Osteocyte (in vitro differentiated cells): ENCODE measurements at regions not wholly inside any gene's neighbourhood (a gene's known extent, or its start where the extent isn't known, plus 50 kb on each side); places are given as distances from the start of the nearest gene placed in this dataset.

Experiments used
- DNase-seq: peaks from one replicate; pipeline ENCODE4 v3.0.0; 2021; ENCODE audit warnings: mixed read lengths; ENCODE audit not compliant: unreplicated experiment; ENCODE audit errors: extremely low spot score
- H3K27ac Mint-ChIP-seq: one replicate; pipeline ENCODE4 v1.8.0; 2021; ENCODE audit warnings: mild to moderate bottlenecking, mixed read lengths; ENCODE audit not compliant: unreplicated experiment
- H3K27me3 Mint-ChIP-seq: one replicate; pipeline ENCODE4 v1.8.0; 2021; ENCODE audit warnings: mixed read lengths; ENCODE audit not compliant: unreplicated experiment
- H3K36me3 Mint-ChIP-seq: one replicate; pipeline ENCODE4 v1.8.0; 2021; ENCODE audit warnings: mixed read lengths; ENCODE audit not compliant: unreplicated experiment
- H3K4me1 Mint-ChIP-seq: one replicate; pipeline ENCODE4 v1.8.0; 2021; ENCODE audit warnings: mixed read lengths; ENCODE audit not compliant: unreplicated experiment
- H3K4me3 Mint-ChIP-seq: one replicate; pipeline ENCODE4 v1.8.0; 2021; ENCODE audit warnings: mild to moderate bottlenecking, moderate library complexity, mixed read lengths; ENCODE audit not compliant: unreplicated experiment
- H3K9me3 Mint-ChIP-seq: one replicate; pipeline ENCODE4 v1.8.0; 2021; ENCODE audit warnings: mixed read lengths; ENCODE audit not compliant: unreplicated experiment
- TF ChIP-seq, protein P1 (sequence below): fragments of 200-600 bp; sonication (generic); IDR thresholded peaks from 2 replicates; pipeline ENCODE4 v1.5.0; 2021; ENCODE audit warnings: antibody characterized with exemption, mild to moderate bottlenecking, moderate library complexity

DNA sequence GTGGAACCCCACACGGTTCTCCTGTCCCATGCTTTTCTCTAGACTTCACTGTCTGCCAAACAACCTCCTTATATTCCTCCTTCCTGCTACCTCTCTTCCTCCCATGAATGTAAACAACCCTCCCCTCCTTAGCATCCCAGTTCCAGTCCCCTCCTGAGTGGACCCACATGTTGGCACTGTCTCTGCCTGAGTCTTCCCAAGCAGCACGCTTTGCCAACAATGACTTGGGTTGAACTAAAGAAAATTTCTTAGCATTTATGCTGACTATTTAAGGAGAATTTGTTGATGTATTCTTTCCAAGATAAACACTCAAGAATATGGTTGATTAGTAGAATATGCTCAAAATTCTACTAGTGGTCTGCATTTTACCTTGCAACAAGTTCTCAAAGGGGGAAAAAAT is 338.0 kb downstream of the TNS1 start:
- Mint-ChIP-seq H3K4me3 (no peak overlapping the region), H3K9me3 (peaks cover 5% of the 10 kb centered on the region), H3K27ac (peak overlapping the region; percentile 76), H3K36me3 (peaks cover 3% of the 10 kb centered on the region), H3K27me3 (no peaks in the 10 kb centered on the region), H3K4me1 (peaks cover 66% of the 10 kb centered on the region)
- TF ChIP-seq, protein P1, sequence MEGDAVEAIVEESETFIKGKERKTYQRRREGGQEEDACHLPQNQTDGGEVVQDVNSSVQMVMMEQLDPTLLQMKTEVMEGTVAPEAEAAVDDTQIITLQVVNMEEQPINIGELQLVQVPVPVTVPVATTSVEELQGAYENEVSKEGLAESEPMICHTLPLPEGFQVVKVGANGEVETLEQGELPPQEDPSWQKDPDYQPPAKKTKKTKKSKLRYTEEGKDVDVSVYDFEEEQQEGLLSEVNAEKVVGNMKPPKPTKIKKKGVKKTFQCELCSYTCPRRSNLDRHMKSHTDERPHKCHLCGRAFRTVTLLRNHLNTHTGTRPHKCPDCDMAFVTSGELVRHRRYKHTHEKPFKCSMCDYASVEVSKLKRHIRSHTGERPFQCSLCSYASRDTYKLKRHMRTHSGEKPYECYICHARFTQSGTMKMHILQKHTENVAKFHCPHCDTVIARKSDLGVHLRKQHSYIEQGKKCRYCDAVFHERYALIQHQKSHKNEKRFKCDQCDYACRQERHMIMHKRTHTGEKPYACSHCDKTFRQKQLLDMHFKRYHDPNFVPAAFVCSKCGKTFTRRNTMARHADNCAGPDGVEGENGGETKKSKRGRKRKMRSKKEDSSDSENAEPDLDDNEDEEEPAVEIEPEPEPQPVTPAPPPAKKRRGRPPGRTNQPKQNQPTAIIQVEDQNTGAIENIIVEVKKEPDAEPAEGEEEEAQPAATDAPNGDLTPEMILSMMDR = no peak
- DNase-seq = no peak

DNA sequence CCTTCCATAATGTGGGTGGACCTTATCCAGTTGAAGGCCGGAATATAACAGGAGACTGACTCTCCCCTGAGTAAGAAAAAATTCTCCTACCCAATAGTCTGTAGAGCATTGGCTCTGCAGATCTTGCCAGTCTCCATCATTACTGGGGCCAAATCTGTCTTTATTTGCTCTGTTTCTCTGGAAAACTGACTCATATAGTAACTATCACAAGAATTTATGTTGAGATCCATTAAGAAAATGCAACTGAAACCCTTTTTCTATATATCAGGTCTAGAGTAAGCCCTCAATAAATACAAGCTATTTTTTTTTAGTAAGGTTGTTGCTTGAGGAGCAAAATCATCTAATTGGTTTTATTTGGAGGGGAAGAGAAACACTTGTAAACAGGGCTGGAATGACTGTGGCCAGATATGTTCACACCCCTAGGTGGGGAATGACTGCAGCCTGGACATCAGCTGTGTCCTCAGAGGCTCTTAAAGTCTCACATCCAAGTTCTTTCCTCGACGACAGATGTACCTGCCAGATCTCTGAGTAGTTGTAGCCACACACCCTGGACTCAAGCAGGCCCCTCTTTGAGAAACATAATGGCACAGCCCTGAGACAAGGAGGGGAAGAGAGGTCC is 339.7 kb downstream of the TNS1 start:
- H3K36me3 Mint-ChIP-seq = peaks cover 3% of the 10 kb centered on the region
- H3K27ac Mint-ChIP-seq = peak overlapping the region; percentile 80
- H3K4me1 Mint-ChIP-seq = peaks cover 60% of the 10 kb centered on the region
- TF ChIP-seq, protein P1 = no peak
- peaks cover 5% of the 10 kb centered on the region for H3K9me3 Mint-ChIP-seq
- H3K4me3 Mint-ChIP-seq = no peak overlapping the region
- no peaks in the 10 kb centered on the region for H3K27me3 Mint-ChIP-seq
- no peak for DNase-seq

- TF ChIP-seq, protein P1 = no peak
- H3K4me3 Mint-ChIP-seq = no peak overlapping the region
- H3K9me3 Mint-ChIP-seq = peaks cover 5% of the 10 kb centered on the region
- H3K27ac Mint-ChIP-seq = peak overlapping the region; percentile 89
- H3K4me1 Mint-ChIP-seq = peaks cover 50% of the 10 kb centered on the region
- DNase-seq = no peak
- H3K36me3 Mint-ChIP-seq = peaks cover 3% of the 10 kb centered on the region
- H3K27me3 Mint-ChIP-seq = no peaks in the 10 kb centered on the region
These were observed 341.4 kb downstream of the TNS1 start for GRCh38 chr2:217661378-217661777.

DNA sequence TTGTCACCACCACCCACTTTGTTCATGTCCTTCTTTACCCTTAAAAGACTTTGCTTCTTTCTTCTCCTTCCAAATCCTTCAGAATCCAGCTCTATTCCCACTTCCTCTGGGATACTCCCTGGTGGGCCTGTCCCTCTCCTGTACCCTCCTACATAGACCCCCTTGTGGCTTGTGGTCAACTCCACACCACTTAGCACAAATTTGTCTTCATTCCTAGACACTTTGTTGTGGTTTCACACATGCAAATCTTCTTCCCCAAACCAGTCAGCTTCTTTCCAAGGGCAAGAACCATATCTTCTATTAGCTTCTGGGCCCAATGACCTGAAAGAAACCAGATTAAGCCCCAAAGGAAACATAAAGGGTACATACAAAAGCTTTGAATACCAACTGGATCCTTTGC is 342.4 kb downstream of the TNS1 start:
- Mint-ChIP-seq H3K9me3 (peaks cover 5% of the 10 kb centered on the region), H3K27ac (peak overlapping the region; percentile 89), H3K36me3 (peaks cover 3% of the 10 kb centered on the region), H3K4me1 (peaks cover 55% of the 10 kb centered on the region), H3K27me3 (no peaks in the 10 kb centered on the region), H3K4me3 (no peak overlapping the region)
- TF ChIP-seq, protein P1 = no peak
- DNase-seq = no peak

- Mint-ChIP-seq H3K36me3 (no peaks in the 10 kb centered on the region), H3K4me3 (no peak overlapping the region), H3K4me1 (peaks cover 58% of the 10 kb centered on the region), H3K27me3 (no peaks in the 10 kb centered on the region), H3K9me3 (no peaks in the 10 kb centered on the region), H3K27ac (no peak overlapping the region)
- DNase-seq = no peak
- TF ChIP-seq, protein P1 = no peak
These were observed 344.0 kb downstream of the TNS1 start for GRCh38 chr2:217658806-217659205.
